Stimulated activated CD4-positive, alpha-beta T cell treated with anti-CD3 and anti-CD28 coated beads, Interleukin-4, amount 100 ng/mL, for 1 hour (primary cell): ENCODE measurements at regions not wholly inside any gene's neighbourhood (a gene's known extent, or its start where the extent isn't known, plus 50 kb on each side); places are given as distances from the start of the nearest gene placed in this dataset.
"Not testable (repeated sequence)": the region's sequence is repeated elsewhere in the genome, so short reads cannot be mapped to it uniquely, and the experiment has no call there.

ENCODE experiments used
- DNase-seq: peaks from one replicate; pipeline ENCODE4 v3.0.0-alpha.2; 2020

DNA sequence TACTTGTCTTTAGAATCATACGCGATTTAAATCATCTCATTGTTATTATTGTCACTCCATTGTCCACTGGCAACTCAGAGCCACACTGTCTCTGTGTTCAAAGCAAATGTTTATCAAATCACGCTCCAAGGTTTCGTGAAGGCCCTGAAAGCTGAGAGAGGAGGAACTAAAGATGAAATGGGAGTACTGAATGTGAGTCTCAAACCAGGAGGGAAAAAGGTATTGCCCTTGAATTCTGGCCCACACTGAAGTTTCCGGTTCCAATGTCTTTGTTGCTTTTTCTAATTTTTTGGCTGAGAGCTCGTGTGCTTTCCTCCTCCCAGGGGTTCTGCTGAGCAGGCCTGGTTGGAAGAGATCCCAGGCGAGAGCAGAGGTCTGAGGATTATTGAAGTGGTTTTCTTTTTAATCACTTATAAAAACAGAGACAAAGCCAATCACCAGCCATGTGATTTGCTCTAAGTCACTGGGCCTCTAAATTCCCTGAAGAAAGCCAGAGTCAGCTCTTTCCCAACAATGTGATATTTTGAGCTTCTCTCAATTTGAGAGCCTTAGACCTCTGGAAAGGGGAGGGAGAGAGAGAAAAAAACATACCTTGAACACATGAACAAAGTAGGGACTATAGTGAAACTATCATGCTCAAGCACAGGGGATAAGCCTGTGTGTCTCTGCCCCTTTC is 420.8 kb upstream of the GRAMD2B start:
- no peak for DNase-seq

DNA sequence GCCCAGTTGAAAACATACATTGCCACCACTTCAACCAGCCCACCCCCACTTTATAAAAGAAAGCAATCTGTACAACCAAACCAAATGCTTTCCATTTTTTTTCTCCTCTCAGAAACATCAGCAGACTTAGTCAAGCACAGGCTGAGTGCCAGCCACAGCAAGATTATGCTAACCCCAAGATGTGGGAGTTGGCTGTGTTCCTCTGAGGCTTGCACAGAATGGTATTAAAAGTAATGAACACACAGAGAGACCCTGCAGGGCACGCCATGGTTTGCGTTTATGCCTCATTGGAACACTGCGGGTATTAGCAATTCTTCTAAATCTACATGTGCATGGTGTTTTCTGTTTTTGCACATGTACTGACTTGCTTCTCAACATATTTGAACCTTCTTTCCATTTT is 419.9 kb upstream of the GRAMD2B start:
- DNase-seq, result no peak

DNA sequence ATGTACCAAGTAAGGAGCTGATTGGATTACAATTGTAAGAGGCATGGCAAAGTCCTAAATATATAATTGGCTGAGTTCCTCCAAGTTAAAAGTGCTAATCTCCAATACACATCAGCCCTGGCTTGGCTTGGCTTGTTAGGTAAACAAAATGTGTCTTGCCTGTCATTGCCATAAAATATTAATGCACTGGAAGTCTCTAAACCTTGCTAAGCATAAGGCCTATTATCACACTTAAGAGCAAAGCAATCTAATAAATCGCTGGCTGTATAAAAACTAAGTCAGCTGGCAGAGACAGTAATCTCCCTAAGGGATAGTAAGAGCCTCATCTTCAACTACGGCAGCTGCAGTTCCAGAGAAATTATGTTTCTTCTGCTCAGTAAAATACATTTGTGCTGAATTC is 418.6 kb upstream of the GRAMD2B start:
- DNase-seq, result no peak

DNA sequence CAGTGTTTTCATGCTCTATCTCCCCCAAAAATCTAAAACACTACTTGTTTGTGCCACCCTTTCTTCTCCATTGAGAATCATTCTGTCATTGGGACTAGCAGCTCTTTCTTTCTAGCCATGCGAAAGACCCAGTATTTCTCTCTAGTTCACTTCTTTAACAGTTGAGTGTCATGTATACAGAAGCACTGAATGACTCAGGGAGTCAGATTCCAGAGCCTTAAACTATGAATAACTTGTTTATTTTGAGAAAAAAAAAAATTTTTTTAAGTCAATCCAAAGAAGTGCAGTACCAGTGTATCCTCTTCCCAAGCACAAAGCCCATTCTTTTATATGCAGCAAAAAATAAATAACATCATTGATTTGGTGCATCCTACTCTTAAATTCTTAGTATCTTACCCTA is 415.4 kb upstream of the GRAMD2B start:
- no peak for DNase-seq

DNA sequence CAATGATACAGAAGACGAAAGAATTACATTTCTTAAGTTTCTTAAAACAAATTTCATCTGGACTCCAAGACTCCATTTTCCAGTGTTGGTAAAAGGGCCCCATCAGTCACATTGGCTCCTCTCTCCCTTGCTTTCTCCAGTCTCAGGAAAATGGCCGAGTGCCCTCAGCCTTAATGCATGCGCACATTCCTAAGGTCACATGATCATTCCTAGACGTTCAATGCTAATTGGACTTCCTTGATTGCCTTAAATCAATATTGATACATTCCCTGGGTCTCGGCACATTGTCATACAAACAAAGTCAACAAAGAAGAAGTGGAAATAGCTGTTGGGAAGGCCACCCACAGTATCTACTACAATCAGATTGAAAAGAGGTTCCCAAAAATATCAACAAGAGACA is 413.6 kb upstream of the GRAMD2B start:
- no peak for DNase-seq

DNA sequence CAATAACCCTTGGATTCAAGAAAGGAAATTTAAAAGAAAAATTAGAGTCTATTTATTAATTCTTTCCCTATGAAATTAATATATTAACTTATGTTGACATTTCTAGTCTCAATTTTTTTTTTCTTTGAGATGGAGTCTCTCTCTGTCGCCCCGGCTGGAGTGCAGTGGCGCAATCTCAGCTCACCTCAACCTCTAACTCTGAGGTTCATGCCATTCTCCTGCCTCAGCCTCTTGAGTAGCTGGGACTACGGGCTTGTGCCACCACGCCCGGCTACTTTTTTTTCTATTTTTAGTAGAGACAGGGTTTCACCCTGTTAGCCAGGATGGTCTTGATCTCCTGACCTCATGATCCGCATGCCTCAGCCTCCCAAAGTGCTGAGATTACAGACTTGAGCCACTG is 411.7 kb upstream of the GRAMD2B start:
- not testable (repeated sequence) for DNase-seq

DNA sequence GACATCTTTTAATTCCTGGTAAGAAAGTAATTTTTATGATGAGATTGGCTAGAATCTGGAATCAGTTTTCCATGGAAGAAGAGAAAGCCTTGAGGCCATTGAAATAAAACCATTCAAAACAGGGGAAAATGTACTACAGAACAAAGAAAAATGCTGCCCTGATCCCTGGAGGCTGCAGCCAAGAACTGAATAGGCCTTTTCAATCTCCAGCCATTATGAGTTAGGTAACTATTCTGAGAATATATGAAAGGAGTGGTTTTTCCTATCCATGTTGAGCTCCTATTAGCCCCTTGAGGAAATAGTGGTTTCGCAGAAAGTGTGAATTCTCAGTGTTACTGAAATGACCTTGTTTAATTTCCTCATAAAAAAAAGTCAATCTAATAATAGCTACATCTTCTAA is 408.5 kb upstream of the GRAMD2B start:
- no peak for DNase-seq

DNA sequence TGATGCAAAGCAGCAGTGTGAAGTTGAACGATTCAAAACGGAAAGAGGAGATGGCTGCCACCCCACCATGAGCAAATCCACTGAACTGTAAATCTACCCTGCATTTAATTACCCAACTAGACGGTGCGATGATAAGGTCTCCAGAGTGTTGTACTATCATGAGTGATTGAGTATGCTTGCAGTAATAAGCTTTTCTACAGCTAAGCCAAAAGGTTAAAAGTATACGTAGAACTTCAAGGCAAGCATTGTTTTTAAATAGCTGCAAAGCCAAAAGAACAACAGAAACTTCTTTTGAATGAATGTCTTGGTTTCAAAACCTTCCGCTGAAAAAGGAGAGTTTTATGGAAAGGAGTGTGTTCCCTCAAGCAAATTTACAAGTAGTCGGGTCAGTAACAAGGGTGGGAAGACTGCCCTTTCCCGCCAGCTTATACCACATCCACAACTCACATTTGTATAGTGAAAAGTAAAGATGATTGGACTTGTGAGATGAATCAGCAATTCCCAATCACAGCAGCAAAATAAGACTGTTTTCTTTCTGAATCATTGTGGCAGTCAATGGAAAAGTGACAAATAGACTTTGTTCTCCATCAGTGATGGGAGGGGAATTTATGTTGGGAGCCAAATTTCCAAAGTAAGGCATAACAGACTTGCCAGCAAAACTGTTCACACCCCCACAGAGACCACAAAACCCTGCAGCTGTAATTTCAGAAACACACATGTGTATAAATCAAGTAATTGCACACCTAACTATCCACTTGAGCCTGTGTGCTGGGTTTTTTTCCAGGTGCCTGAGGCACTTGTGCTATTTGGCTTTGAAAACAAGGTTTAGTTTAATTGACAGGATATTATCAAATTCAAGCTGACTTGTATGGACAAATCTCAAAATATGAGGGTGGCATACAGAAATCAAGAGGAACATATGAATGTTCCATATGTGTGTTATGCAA is 407.7 kb upstream of the GRAMD2B start:
- no peak for DNase-seq

DNA sequence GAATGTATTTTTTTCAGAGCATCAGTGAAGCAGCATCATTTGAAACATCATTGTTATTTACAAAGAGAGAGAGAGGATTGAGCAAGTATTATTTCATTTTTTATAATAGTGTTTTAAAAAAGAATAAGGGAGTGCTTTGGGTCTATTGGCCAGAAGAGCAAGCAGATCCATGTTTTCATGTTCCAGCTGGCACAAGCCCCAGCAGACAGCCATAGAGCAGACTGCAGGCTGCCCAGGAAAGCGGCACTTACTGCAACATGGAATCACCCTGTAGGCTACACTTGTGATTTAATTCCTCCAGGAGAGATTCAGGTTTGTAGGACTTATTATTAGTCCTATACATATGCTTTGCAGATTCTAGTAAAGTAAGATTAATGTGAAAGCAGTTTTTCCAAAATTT is 407.0 kb upstream of the GRAMD2B start:
- DNase-seq, result no peak

DNA sequence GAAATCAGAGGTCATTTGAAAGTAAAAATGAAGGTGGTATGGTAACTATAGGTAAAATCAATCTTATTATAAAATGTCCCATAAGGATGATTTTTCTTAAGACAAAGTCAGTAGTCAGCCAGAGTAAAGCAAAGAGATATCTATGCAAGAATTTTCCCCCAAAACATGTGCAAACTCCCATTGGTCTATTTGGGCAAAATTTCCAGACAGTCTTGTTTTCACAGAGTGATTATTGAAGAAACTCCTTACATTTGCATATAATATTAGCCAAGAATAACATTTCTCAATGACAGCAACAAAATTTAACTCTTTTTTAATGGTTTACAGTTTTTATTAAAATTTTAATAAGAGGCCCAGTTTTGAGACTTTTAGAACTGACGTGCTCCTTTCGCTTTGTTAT is 406.1 kb upstream of the GRAMD2B start:
- no peak for DNase-seq

DNA sequence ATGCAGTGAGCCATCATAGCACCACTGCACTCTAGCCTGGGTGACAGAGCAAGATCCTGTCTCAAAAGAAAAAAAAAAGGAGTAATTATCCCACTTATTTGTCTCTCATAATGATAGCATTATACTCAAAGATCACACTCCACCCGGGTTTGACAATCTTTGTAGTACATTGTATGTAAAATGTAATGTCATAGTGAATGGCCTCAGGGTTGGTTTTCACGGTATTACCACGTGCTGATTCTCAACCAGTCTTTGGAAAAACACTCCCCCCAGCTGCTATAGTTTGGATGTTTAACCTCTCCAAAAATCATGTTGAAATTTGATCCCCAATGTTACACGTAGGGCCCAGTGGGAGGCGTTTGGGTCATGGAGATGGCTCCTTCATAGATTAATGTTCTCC is 402.4 kb upstream of the GRAMD2B start:
- no peak for DNase-seq

DNA sequence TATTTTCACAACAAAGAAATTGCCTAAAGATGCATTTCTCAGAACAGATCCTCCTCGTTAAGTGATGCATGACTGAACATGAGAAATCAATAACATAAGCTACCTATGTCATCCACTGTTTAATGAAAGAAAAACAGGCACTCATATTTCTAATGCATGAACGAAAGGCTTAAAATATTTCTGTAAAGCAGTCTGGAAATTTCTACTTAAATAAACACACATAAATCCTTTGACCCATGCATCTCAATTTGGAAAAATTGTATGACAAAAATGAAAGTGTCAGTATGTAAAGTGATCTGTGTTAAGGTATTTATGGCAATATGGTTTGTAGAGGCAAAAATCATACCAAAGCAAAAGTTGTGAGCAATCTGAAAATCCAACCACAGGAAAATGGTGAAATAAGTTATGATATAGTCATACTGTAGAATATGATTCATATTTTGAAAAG is 399.2 kb upstream of the GRAMD2B start:
- DNase-seq, result no peak

DNA sequence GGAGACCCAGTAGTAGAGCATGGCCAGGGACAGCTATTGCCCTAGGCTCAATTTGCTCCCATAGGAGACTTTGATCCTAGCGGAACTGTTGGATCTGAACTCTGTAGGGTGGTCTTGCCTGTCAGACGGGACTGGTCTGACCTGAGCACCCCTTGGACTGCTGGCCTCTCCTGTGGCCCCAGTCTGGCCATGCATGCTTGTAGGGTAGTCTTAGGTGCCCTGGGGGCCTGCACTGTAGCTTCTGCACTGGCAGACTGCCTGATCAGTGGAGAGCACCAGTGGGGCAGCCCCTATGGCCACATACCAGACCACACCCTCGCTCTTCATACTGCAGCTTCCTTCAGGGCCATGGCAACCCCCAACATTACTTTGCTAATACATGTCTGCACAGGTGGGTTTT is 396.1 kb upstream of the GRAMD2B start:
- no peak for DNase-seq

DNA sequence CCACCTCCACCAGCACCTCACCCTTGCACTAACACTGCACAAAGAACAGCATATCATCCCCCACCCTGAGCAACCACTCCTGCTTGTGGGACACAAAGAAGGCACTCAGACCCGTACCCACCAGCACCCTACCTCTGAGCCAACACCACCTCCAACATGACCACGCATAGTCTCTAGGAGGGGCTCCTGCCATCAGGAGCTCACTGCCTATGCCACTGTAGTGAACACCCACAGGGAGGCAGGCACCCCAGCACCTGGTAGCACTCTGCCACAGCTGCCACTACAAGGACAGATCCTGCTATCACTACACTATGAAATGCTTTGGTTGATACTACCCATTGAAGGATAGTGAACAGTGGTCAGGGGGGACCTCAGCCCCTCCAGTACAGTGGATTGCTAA is 395.6 kb upstream of the GRAMD2B start:
- DNase-seq, result no peak

DNA sequence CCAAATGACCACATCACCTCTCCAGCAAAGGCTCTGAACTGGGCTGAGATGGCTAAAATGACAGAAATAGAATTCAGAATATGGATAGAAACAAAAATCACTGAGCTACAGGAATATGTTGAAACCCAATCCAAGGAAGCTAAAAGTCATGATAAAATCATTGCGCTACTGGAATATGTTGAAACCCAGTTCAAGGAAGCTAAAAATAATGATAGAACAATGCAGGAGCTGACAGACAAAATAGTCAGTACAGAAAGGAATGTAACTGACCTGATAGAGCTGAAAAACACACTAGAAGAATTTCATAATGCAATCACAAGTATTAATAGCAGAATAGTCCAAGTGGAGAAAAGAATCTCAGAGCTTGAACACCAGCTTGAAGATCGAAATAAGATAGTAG is 394.9 kb upstream of the GRAMD2B start:
- no peak for DNase-seq

DNA sequence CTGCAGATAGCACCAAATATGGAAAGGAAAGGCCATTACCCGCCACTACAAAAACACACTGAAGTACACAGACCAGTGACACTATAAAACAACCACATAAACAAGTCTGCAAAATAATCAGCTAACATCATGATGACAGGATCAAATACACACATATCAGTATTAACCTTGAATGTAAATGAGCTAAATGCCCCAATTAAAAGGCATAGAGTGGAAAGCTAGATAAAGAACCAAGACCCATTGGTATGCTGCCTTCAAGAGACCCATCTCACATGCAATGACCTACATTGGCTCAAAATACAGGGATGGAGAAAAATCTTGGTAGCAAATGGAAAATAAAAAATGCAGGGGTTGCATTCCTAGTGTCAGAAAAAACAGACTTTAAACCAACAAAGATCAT is 393.9 kb upstream of the GRAMD2B start:
- not testable (repeated sequence) for DNase-seq

DNA sequence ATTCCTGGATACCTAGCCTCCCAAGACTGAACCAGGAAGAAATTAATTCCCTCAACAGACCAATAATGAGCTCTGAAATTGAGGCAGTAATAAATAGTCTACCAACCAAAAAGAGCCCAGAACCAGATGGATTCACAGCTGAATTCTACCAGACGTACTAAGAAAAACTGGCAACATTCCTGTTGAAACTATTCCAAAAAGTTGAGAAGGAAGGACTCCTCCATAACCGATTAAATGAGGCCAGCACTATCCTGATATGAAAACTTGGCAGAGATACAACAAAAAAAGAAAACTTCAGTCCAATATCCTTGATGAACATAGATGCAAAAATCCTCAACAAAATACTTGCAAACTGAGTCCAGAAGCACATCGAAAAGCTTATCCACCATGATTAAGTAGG is 392.5 kb upstream of the GRAMD2B start:
- DNase-seq, result no peak

DNA sequence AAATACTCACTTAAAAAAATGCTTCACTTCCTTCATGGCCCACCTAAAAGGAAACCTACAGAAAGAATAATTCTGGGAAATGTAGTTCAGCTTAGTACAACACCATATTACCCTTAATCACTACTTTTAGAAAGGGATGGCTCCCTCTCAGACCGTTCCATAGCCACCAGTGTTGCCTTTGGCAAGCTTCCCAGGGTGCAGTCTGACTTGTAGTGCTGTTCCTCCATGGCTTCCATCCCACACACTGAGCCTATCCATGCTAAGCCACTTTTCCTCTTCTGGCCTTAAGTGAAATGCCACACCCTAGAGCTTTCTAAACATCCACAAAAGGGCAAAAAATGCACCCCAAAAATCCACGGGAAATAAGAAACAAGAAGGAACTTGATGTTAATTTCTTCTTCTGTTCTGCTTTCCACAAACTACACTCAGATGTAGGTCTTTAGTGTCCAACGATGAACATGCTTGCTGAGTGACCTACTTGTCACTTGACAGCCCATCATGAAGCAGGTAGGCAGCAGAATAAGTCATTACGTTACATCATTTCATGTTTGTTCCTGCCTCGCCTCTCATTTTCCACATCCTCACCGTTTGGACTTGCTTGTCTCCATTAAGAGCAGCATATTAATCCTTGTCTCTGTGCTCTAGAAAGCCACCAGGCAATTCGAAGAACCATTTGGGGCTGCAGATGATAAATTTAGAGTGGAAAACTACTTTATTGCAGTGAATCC is 391.1 kb upstream of the GRAMD2B start:
- no peak for DNase-seq

DNA sequence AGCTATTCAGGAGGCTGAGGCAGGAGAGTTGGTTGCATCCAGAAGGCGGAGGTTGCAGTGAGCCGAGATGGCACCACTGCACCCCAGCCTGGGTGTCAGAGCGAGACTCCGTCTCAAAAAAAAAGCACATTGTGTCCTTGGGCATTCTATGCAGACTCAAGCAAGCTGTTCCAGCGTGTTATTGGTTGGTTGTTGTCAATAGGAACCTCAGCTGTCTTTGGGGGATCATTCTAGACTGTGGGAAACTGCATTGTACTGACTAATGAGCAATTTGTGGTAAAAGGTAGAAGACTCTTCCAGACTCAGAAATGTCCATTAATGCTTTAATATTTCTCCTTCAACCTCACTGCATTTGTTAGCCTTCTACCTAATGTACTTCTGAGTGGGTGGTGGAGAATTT is 379.5 kb upstream of the GRAMD2B start:
- no peak for DNase-seq

DNA sequence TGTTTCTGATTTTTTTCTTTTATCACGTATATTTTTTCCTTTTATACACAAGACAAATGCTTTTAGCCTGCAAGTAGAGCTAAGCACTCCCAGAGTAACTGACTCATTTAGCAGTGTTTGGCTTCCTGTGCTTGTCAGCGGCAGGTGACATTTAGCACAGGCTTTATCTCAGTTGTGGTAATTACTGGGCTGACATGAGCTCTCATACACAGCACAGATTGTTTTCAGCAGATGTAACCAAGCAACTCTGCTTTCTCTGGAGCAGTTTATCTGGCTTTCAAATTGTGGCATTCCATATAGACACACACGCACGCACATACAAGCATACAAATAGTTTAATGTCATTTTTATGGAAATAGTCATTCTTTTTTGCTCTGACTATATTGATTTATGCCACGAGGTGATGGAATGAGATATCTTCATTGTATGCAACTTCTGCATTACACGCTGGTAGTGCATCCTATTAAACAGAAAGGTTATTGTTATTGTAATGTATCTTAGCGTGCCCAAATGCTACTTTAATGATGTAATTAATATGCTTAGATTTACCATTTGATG is 379.0 kb upstream of the GRAMD2B start:
- no peak for DNase-seq

DNA sequence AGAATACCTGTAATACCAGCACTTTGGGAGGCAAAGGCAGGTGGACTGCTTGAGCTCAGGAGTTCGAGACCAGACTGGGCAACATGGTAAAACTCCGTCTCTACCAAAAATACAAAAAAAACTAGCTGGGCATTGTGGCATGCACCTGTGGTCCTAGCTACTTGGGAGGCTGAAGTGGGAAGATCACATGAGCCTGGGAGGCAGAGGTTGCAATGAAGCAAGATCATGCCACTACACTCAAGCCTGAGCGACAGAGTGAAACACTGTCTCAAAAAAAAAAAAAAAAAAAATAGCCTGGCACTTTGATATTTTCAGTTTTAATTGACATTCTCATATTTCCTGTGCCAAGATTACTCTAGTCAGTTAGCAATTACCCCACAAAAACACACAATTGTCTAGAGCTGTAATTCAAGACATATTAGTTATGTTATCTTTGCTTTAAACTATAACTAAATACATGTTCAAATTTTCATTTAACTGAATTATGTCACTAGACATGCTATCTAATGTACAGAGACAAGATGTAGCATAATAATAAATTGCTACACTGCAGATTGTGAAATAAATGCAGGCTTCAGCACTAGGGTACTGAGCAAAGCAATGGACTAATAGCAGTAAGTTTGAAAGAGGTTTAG is 378.2 kb upstream of the GRAMD2B start:
- no peak for DNase-seq

DNA sequence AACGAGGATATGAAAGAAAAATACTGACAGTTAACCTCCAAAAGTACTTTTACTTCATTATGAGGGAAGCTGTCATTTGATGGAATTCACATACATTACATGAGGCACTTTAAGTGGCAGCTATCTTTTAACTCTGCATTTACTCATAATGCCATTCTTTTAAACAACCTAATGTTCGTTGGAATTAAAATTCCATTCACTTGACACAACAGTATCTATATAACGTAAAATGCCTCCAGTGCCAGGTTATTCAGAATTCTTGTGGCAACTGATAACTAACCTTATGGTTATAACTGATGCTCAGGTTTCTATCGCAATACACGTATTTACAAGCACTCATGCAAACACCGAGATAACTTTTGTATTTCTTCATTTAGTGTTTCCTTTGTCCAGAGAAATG is 376.9 kb upstream of the GRAMD2B start:
- no peak for DNase-seq
